ENCODE measurements at regions not wholly inside any gene's neighbourhood (a gene's known extent, or its start where the extent isn't known, plus 50 kb on each side); places are given as distances from the start of the nearest gene placed in this dataset.

- Histone ChIP-seq H3K36me3 (ENCODE audit: control insufficient read depth in 2 of 2, extremely low read depth in 1 of 2, insufficient read depth in 2 of 2, low read length in 2 of 2) (no peaks in the 10 kb centered on the region), H3K9ac (replicated peaks; ENCODE audit: extremely low read depth, insufficient read depth, low read length) (no peak overlapping the region), H3K27ac (ENCODE audit: insufficient read depth, low read depth, low read length) (no peak overlapping the region), H3K9me3 (replicated peaks; ENCODE audit: control insufficient read depth, insufficient read depth, low read length) (no peaks in the 10 kb centered on the region), H3K4me2 (ENCODE audit: insufficient read depth, low read length) (no peak overlapping the region), H3K4me1 (ENCODE audit: control insufficient read depth, extremely low read depth, insufficient read depth, low read length) (no peaks in the 10 kb centered on the region), H2AFZ (ENCODE audit: low read depth, low read length) (no peak overlapping the region), H3K27me3 (ENCODE audit: control insufficient read depth in 2 of 2, insufficient read depth in 2 of 2, low read length in 2 of 2) (peaks cover 0 to 6% of the 10 kb centered on the region in 2 experiments), H4K20me1 (replicated peaks; ENCODE audit: control insufficient read depth, extremely low read depth, insufficient read depth, low read length) (no peaks in the 10 kb centered on the region), H3K4me3 (replicated peaks in 1 of 3; ENCODE audit: insufficient read depth in 1 of 3, low read depth in 1 of 3, low read length in 3 of 3) (no peak overlapping the region), H3K79me2 (ENCODE audit: control insufficient read depth, insufficient read depth, low read length) (no peaks in the 10 kb centered on the region), H3K9me1 (replicated peaks; ENCODE audit: control insufficient read depth, extremely low read depth, insufficient read depth, low read length) (no peaks in the 10 kb centered on the region)
- dilution Hi-C loops (cut with MboI; ENCODE audit: extremely low pct_ligation_motif_present, low sequenced_read_pairs) = no loop called here
- FAIRE-seq = no peak
- no peak for TF ChIP-seq CTCF (IDR thresholded peaks at IDR 0.05; ENCODE audit: extremely low read depth in 1 of 2, insufficient read depth in 1 of 2, low read depth in 1 of 2, low read length in 2 of 2)
- TF ChIP-seq EZH2 (IDR thresholded peaks at IDR 0.05; ENCODE audit: borderline replicate concordance, low read depth, low read length, severe bottlenecking) = no peak
- no peak for TF ChIP-seq FOS (IDR thresholded peaks at IDR 0.05; ENCODE audit: borderline replicate concordance, insufficient read depth, low read length)
- no peak for TF ChIP-seq MYC (IDR thresholded peaks at IDR 0.05; ENCODE audit: low read depth, low read length)
- no peak for TF ChIP-seq JUN (IDR thresholded peaks at IDR 0.05; ENCODE audit: borderline replicate concordance, insufficient read depth, insufficient read length, low read depth)
- TF ChIP-seq MAX (IDR thresholded peaks at IDR 0.05; ENCODE audit: insufficient read depth, insufficient read length) = no peak
- no peak for TF ChIP-seq GATA2 (IDR thresholded peaks at IDR 0.05; ENCODE audit: insufficient read depth, insufficient read length, low read depth, low read length)
- no peak for TF ChIP-seq POLR2A (IDR thresholded peaks at IDR 0.05; ENCODE audit: low read depth, low read length)
- no peak for TF ChIP-seq POLR2AphosphoS5 (IDR thresholded peaks at IDR 0.05; ENCODE audit: insufficient read depth, low read depth, low read length)
- CTCF ChIA-PET = interaction anchor here (1.2 kb wide), 1 partner anchor 24 kb away, joined by 6 read pairs; no protein-coding TSS in a partner anchor
- POLR2A ChIA-PET = no interaction called here
- BruUV-seq (replicated peaks) = no TSS peak
- intact Hi-C loops (cut with micrococcal nuclease) = no loop called here
- DNase-seq (ENCODE audit: low read depth, low spot score) = no peak
Measured at GRCh38 chr17:31674717-31675349, 184.2 kb downstream of the COPRS start.
